SU-DHL-6 (cell line): ENCODE measurements at regions not wholly inside any gene's neighbourhood (a gene's known extent, or its start where the extent isn't known, plus 50 kb on each side); places are given as distances from the start of the nearest gene placed in this dataset.

Experiments
- CTCF ChIP-seq: fragments of 200-600 bp; sonication (generic); IDR thresholded peaks from one replicate; pipeline ENCODE4 v1.5.1; 2017; ENCODE audit warnings: antibody characterized with exemption, mild to moderate bottlenecking, low read length, moderate library complexity; ENCODE audit not compliant: insufficient read depth, poor library complexity, severe bottlenecking
- EZH2phosphoT487 ChIP-seq: fragments of 200-600 bp; sonication (generic), shearing (Covaris generic); conservative IDR thresholded peaks from 2 replicates; pipeline ENCODE4 v1.6.1; 2018; ENCODE audit warnings: mild to moderate bottlenecking, antibody characterized with exemption, low read length, moderate library complexity, mixed read lengths

- no peak for TF ChIP-seq CTCF
- no peak for TF ChIP-seq EZH2phosphoT487
Measured at GRCh38 chr2:221087779-221088178, 484.3 kb downstream of the EPHA4 start.
